GM23338 (cell line): ENCODE measurements at regions not wholly inside any gene's neighbourhood (a gene's known extent, or its start where the extent isn't known, plus 50 kb on each side); places are given as distances from the start of the nearest gene placed in this dataset.

ENCODE experiments used
- ATAC-seq: fragments of 200-7000 bp; cut with Tn5 transposase; 3 replicates; pipeline ENCODE4 v1.9.1; 2020
- DNase-seq: peaks from one replicate; pipeline ENCODE4 v3.0.0-alpha.2; 2015; ENCODE audit warnings: low spot score
- H2AFZ ChIP-seq: fragments of 200-600 bp; sonication (generic); 2 replicates; pipeline ENCODE4 v1.8.0; 2016; ENCODE audit warnings: antibody characterized with exemption, mild to moderate bottlenecking, moderate library complexity
- H3F3A ChIP-seq: fragments of 200-600 bp; sonication (generic); replicated peaks from 2 replicates; pipeline ENCODE4 v1.8.0; 2017; ENCODE audit warnings: antibody characterized with exemption, mixed run types, low read depth
- H3K27ac ChIP-seq: fragments of 200-600 bp; sonication (generic); 2 replicates; pipeline ENCODE4 v1.6.1; 2016; ENCODE audit warnings: low read depth
- H3K27me3 ChIP-seq: fragments of 200-600 bp; sonication (generic); 2 replicates; pipeline ENCODE4 v1.8.0; 2016; ENCODE audit warnings: mild to moderate bottlenecking, mixed run types, moderate library complexity; ENCODE audit not compliant: insufficient read depth
- H3K36me3 ChIP-seq: fragments of 200-600 bp; sonication (generic); 2 replicates; pipeline ENCODE4 v1.8.0; 2016; ENCODE audit warnings: mild to moderate bottlenecking; ENCODE audit not compliant: insufficient read depth
- H3K4me1 ChIP-seq: fragments of 200-600 bp; sonication (generic); 2 replicates; pipeline ENCODE4 v1.8.0; 2016; ENCODE audit warnings: mild to moderate bottlenecking, moderate library complexity; ENCODE audit not compliant: insufficient read depth
- H3K4me2 ChIP-seq: fragments of 200-600 bp; sonication (generic); 2 replicates; pipeline ENCODE4 v1.7.1; 2017; ENCODE audit warnings: mixed run types
- H3K4me3 ChIP-seq: fragments of 200-600 bp; sonication (generic); 2 replicates; pipeline ENCODE4 v1.6.1; 2016; ENCODE audit warnings: mixed run types
- H3K79me2 ChIP-seq: fragments of 200-600 bp; sonication (generic); replicated peaks from 2 replicates; pipeline ENCODE4 v1.8.0; 2017; ENCODE audit warnings: mild to moderate bottlenecking; ENCODE audit not compliant: insufficient read depth
- H3K9me2 ChIP-seq: fragments of 200-600 bp; sonication (generic); 2 replicates; pipeline ENCODE4 v1.8.0; 2017; ENCODE audit not compliant: insufficient read depth
- H4K20me1 ChIP-seq: fragments of 200-600 bp; sonication (generic); replicated peaks from 2 replicates; pipeline ENCODE4 v1.8.0; 2017; ENCODE audit warnings: mild to moderate bottlenecking; ENCODE audit not compliant: insufficient read depth
- H3K27ac Mint-ChIP-seq: 2 replicates; pipeline ENCODE4 v1.8.0; 2020; ENCODE audit warnings: inconsistent platforms, mild to moderate bottlenecking, moderate library complexity, mixed read lengths
- H3K27me3 Mint-ChIP-seq: 3 replicates; pipeline ENCODE4 v1.8.0; 2022; ENCODE audit warnings: low read depth, mild to moderate bottlenecking, moderate library complexity, mixed read lengths, inconsistent platforms; ENCODE audit not compliant: insufficient read depth, poor library complexity
- H3K36me3 Mint-ChIP-seq: 3 replicates; pipeline ENCODE4 v1.8.0; 2021; ENCODE audit warnings: low read depth, mild to moderate bottlenecking, inconsistent platforms, moderate library complexity, mixed read lengths
- H3K4me1 Mint-ChIP-seq: 3 replicates; pipeline ENCODE4 v1.8.0; 2020; ENCODE audit warnings: mild to moderate bottlenecking, inconsistent platforms, mixed read lengths
- H3K4me3 Mint-ChIP-seq: 3 replicates; pipeline ENCODE4 v1.8.0; 2021; ENCODE audit warnings: moderate library complexity, mild to moderate bottlenecking, inconsistent platforms, mixed read lengths
- H3K9me3 Mint-ChIP-seq: 3 replicates; pipeline ENCODE4 v1.8.0; 2020; ENCODE audit warnings: moderate library complexity, mild to moderate bottlenecking, inconsistent platforms, mixed read lengths
- ETS1 ChIP-seq: IDR thresholded peaks from 2 replicates; pipeline ENCODE4 v1.6.1; 2016; ENCODE audit warnings: antibody characterized with exemption
- EZH2 ChIP-seq: fragments of 200-600 bp; sonication (generic); IDR thresholded peaks from one replicate; pipeline ENCODE4 v1.8.0; 2017; ENCODE audit warnings: antibody characterized with exemption, mild to moderate bottlenecking, low read depth; ENCODE audit not compliant: unreplicated experiment
- EZH2phosphoT487 ChIP-seq: fragments of 200-600 bp; sonication (generic); IDR thresholded peaks from one replicate; pipeline ENCODE4 v1.8.1; 2018; ENCODE audit warnings: antibody characterized with exemption; ENCODE audit not compliant: unreplicated experiment
- JUNB ChIP-seq: IDR thresholded peaks from one replicate; pipeline ENCODE4 v1.6.1; 2016; ENCODE audit warnings: antibody characterized with exemption; ENCODE audit not compliant: unreplicated experiment
- NANOG ChIP-seq: IDR thresholded peaks from 2 replicates; pipeline ENCODE4 v1.6.1; 2016; ENCODE audit warnings: antibody characterized with exemption, borderline replicate concordance
- POLR2AphosphoS5 ChIP-seq: IDR thresholded peaks from 2 replicates; pipeline ENCODE4 v1.6.1; 2016; ENCODE audit warnings: antibody characterized with exemption, low read depth
- STAT1 ChIP-seq: IDR thresholded peaks from one replicate; pipeline ENCODE4 v1.6.1; 2016; ENCODE audit warnings: antibody characterized with exemption; ENCODE audit not compliant: unreplicated experiment
- ZNF114 ChIP-seq: fragments of 250-450 bp; sonication (Bioruptor Pico); IDR thresholded peaks from 2 replicates; pipeline ENCODE4 v1.5.0; 2020; ENCODE audit warnings: mild to moderate bottlenecking, moderate library complexity
- TF ChIP-seq, protein P1 (sequence below), 2 experiments: fragments of 200-600 bp in 1 of 2; sonication (generic) in 1 of 2; conservative IDR thresholded peaks; 2 replicates each; pipeline versions ENCODE4 v1.5.1 to v1.6.1; 2016 to 2017; ENCODE audit warnings: antibody characterized with exemption in 2 of 2, low read depth in 2 of 2, mild to moderate bottlenecking in 2 of 2, moderate library complexity in 1 of 2
- TF ChIP-seq, protein P2 (sequence below): IDR thresholded peaks from one replicate; pipeline ENCODE4 v1.6.1; 2018; ENCODE audit warnings: antibody characterized with exemption; ENCODE audit not compliant: unreplicated experiment
- TF ChIP-seq, protein P3 (sequence below): fragments of 250-450 bp; sonication (Bioruptor Pico); IDR thresholded peaks from 2 replicates; pipeline ENCODE4 v1.5.0; 2020; ENCODE audit warnings: mild to moderate bottlenecking, moderate library complexity

DNA sequence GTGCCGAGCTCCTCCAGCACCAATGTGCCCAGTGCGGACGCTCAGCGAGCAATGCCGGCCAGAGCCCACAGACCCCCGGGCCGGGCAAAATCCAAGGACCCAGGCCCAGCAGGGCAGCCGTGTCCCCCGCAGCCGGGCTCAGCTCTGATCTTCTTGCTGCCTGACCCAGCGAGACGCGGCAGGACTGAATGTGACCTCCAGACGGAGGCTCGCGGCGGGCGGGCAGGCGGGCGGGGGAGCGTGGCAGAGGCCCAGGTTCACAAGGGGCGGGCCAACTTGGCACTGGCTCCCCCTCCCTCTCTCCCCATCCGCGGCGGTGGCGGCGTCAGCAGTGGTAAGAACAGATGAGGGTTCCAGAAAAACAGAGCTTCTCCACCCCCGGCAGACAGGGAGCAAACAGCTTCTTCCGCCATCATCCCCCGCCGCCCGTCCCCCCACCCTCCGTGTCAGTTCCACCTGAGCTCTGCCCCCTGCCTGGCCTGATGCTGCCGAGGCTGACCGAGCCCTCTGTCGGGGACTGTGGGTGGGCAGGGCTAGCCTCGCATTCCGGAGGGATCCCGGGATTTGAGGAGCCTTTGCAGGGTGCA lies 94.3 kb downstream of the RFLNA start (continued):
- TF ChIP-seq ETS1 (no peak), STAT1 (no peak), POLR2AphosphoS5 (no peak), EZH2 (no peak), ZNF114 (CRISPR knock-in tag) (no peak), NANOG (no peak), EZH2phosphoT487 (no peak), JUNB (no peak)
- TF ChIP-seq, protein P1, sequence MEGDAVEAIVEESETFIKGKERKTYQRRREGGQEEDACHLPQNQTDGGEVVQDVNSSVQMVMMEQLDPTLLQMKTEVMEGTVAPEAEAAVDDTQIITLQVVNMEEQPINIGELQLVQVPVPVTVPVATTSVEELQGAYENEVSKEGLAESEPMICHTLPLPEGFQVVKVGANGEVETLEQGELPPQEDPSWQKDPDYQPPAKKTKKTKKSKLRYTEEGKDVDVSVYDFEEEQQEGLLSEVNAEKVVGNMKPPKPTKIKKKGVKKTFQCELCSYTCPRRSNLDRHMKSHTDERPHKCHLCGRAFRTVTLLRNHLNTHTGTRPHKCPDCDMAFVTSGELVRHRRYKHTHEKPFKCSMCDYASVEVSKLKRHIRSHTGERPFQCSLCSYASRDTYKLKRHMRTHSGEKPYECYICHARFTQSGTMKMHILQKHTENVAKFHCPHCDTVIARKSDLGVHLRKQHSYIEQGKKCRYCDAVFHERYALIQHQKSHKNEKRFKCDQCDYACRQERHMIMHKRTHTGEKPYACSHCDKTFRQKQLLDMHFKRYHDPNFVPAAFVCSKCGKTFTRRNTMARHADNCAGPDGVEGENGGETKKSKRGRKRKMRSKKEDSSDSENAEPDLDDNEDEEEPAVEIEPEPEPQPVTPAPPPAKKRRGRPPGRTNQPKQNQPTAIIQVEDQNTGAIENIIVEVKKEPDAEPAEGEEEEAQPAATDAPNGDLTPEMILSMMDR (conservative IDR thresholded peaks at IDR 0.05; ENCODE audit: low read depth in 2 of 2), result no peak

GRCh38 chr12:124388679-124389137 lies 93.8 kb downstream of the RFLNA start:
- DNase-seq, result peak; percentile 72
- 0 out of 2 replicates have a peak, but pooled peaks cover 3% of the 10 kb centered on the region for H4K20me1 ChIP-seq
- Mint-ChIP-seq H3K4me1 (peaks cover 6% of the 10 kb centered on the region; the same call in 2 of the 3 replicates), H3K4me3 (peak overlapping the region; percentile 65), H3K27ac (no peak overlapping the region), H3K27me3 (peaks cover 10% of the 10 kb centered on the region), H3K36me3 (peaks cover 12% of the 10 kb centered on the region), H3K9me3 (no peaks in the 10 kb centered on the region; the same call in 2 of the 3 replicates)
- peak overlapping the region; percentile 77 for H3K4me2 ChIP-seq
- no peaks in the 10 kb centered on the region for H3F3A ChIP-seq
- no peaks in the 10 kb centered on the region for H3K36me3 ChIP-seq
- ATAC-seq, result peak; percentile 54
- H3K27me3 ChIP-seq, result no peaks in the 10 kb centered on the region
- H3K79me2 ChIP-seq, result peaks cover 4% of the 10 kb centered on the region; the same call in 1 of the 2 replicates
- no peak overlapping the region for H2AFZ ChIP-seq
- H3K27ac ChIP-seq, result no peak overlapping the region
- no peaks in the 10 kb centered on the region for H3K4me1 ChIP-seq
- peak overlapping the region; percentile 57 for H3K4me3 ChIP-seq
- no peaks in the 10 kb centered on the region for H3K9me2 ChIP-seq
- TF ChIP-seq POLR2AphosphoS5 (no peak), EZH2phosphoT487 (no peak), ZNF114 (CRISPR knock-in tag) (no peak), NANOG (no peak)
- TF ChIP-seq, protein P2, sequence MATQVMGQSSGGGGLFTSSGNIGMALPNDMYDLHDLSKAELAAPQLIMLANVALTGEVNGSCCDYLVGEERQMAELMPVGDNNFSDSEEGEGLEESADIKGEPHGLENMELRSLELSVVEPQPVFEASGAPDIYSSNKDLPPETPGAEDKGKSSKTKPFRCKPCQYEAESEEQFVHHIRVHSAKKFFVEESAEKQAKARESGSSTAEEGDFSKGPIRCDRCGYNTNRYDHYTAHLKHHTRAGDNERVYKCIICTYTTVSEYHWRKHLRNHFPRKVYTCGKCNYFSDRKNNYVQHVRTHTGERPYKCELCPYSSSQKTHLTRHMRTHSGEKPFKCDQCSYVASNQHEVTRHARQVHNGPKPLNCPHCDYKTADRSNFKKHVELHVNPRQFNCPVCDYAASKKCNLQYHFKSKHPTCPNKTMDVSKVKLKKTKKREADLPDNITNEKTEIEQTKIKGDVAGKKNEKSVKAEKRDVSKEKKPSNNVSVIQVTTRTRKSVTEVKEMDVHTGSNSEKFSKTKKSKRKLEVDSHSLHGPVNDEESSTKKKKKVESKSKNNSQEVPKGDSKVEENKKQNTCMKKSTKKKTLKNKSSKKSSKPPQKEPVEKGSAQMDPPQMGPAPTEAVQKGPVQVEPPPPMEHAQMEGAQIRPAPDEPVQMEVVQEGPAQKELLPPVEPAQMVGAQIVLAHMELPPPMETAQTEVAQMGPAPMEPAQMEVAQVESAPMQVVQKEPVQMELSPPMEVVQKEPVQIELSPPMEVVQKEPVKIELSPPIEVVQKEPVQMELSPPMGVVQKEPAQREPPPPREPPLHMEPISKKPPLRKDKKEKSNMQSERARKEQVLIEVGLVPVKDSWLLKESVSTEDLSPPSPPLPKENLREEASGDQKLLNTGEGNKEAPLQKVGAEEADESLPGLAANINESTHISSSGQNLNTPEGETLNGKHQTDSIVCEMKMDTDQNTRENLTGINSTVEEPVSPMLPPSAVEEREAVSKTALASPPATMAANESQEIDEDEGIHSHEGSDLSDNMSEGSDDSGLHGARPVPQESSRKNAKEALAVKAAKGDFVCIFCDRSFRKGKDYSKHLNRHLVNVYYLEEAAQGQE, result no peak
- TF ChIP-seq, protein P3, sequence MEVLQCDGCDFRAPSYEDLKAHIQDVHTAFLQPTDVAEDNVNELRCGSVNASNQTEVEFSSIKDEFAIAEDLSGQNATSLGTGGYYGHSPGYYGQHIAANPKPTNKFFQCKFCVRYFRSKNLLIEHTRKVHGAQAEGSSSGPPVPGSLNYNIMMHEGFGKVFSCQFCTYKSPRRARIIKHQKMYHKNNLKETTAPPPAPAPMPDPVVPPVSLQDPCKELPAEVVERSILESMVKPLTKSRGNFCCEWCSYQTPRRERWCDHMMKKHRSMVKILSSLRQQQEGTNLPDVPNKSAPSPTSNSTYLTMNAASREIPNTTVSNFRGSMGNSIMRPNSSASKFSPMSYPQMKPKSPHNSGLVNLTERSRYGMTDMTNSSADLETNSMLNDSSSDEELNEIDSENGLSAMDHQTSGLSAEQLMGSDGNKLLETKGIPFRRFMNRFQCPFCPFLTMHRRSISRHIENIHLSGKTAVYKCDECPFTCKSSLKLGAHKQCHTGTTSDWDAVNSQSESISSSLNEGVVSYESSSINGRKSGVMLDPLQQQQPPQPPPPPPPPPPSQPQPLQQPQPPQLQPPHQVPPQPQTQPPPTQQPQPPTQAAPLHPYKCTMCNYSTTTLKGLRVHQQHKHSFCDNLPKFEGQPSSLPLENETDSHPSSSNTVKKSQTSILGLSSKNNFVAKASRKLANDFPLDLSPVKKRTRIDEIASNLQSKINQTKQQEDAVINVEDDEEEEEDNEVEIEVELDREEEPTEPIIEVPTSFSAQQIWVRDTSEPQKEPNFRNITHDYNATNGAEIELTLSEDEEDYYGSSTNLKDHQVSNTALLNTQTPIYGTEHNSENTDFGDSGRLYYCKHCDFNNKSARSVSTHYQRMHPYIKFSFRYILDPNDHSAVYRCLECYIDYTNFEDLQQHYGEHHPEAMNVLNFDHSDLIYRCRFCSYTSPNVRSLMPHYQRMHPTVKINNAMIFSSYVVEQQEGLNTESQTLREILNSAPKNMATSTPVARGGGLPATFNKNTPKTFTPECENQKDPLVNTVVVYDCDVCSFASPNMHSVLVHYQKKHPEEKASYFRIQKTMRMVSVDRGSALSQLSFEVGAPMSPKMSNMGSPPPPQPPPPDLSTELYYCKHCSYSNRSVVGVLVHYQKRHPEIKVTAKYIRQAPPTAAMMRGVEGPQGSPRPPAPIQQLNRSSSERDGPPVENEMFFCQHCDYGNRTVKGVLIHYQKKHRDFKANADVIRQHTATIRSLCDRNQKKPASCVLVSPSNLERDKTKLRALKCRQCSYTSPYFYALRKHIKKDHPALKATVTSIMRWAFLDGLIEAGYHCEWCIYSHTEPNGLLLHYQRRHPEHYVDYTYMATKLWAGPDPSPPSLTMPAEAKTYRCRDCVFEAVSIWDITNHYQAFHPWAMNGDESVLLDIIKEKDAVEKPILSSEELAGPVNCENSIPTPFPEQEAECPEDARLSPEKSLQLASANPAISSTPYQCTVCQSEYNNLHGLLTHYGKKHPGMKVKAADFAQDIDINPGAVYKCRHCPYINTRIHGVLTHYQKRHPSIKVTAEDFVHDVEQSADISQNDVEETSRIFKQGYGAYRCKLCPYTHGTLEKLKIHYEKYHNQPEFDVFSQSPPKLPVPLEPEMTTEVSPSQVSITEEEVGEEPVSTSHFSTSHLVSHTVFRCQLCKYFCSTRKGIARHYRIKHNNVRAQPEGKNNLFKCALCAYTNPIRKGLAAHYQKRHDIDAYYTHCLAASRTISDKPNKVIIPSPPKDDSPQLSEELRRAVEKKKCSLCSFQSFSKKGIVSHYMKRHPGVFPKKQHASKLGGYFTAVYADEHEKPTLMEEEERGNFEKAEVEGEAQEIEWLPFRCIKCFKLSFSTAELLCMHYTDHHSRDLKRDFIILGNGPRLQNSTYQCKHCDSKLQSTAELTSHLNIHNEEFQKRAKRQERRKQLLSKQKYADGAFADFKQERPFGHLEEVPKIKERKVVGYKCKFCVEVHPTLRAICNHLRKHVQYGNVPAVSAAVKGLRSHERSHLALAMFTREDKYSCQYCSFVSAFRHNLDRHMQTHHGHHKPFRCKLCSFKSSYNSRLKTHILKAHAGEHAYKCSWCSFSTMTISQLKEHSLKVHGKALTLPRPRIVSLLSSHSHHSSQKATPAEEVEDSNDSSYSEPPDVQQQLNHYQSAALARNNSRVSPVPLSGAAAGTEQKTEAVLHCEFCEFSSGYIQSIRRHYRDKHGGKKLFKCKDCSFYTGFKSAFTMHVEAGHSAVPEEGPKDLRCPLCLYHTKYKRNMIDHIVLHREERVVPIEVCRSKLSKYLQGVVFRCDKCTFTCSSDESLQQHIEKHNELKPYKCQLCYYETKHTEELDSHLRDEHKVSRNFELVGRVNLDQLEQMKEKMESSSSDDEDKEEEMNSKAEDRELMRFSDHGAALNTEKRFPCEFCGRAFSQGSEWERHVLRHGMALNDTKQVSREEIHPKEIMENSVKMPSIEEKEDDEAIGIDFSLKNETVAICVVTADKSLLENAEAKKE (CRISPR knock-in tag), result no peak
